Aorta (tissue), 5 donors: ENCODE measurements at regions not wholly inside any gene's neighbourhood (a gene's known extent, or its start where the extent isn't known, plus 50 kb on each side); places are given as distances from the start of the nearest gene placed in this dataset.
"Not testable (repeated sequence)": the region's sequence is repeated elsewhere in the genome, so short reads cannot be mapped to it uniquely, and the experiment has no call there.

Experiments used
- ATAC-seq: fragments of 200-7000 bp; cut with Tn5 transposase; one replicate; pipeline ENCODE4 v1.9.1; 2022; ENCODE audit warnings: moderate library complexity; ENCODE audit not compliant: low FRiP score
- DNase-seq, 2 donors: peaks; one replicate each; pipeline ENCODE4 v3.0.0-alpha.2; 2020
- H3K27ac ChIP-seq, 2 donors: one replicate each; pipeline ENCODE4 v1.5.1; 2013; ENCODE audit warnings: low read length in 2 of 2, mild to moderate bottlenecking in 2 of 2, moderate library complexity in 2 of 2, control low read depth in 1 of 2, inconsistent platforms in 1 of 2, low read depth in 1 of 2
- H3K27me3 ChIP-seq, 2 donors: one replicate each; pipeline ENCODE4 v1.6.1; 2013; ENCODE audit warnings: control low read depth in 1 of 2, low read length in 1 of 2, mild to moderate bottlenecking in 1 of 2, moderate library complexity in 1 of 2; ENCODE audit not compliant: insufficient read depth in 2 of 2, control insufficient read depth in 1 of 2
- H3K36me3 ChIP-seq, 2 donors: one replicate each; pipeline ENCODE4 v1.6.1; 2013; ENCODE audit warnings: control low read depth in 1 of 2, low read length in 1 of 2, mild to moderate bottlenecking in 1 of 2; ENCODE audit not compliant: insufficient read depth in 2 of 2, control insufficient read depth in 1 of 2
- H3K4me1 ChIP-seq, 2 donors: one replicate each; pipeline ENCODE4 v1.6.1; 2013; ENCODE audit warnings: low read length in 2 of 2, control low read depth in 1 of 2, mild to moderate bottlenecking in 1 of 2, moderate library complexity in 1 of 2; ENCODE audit not compliant: insufficient read depth in 2 of 2, control insufficient read depth in 1 of 2
- H3K4me3 ChIP-seq, 2 donors: one replicate each; pipeline ENCODE4 v1.5.1; 2013; ENCODE audit warnings: low read length in 2 of 2, control low read depth in 1 of 2, mild to moderate bottlenecking in 1 of 2
- H3K9me3 ChIP-seq: one replicate; pipeline ENCODE4 v1.6.1; 2013; ENCODE audit warnings: mild to moderate bottlenecking, low read length; ENCODE audit not compliant: control insufficient read depth
- WGBS, 2 donors: extraction: QIAGEN DNeasy Blood & Tissue Kit; methylation state at CpG; one replicate each; pipeline ENCODE4 v1.1.7; 2013; 5-methylcytosine and 5-hydroxymethylcytosine counted together
- intact Hi-C, 2 donors: fragments of 100-400 bp; cut with DNase I; formaldehyde crosslinking; loops; one replicate each; pipeline versions ENCODE4 v1.14.2 to v1.15.0; 2022
- donor health status: healthy with polysubstance abuse.
- donor health status: Bipolar disorder and iron deficiency.
- donor health status: DM: no; HTN: no; CAD: no.
- donor health status: DM: no; HTN: no; CAD: no.
- donor health status: DM: yes; HTN: yes; CAD: no.

GRCh38 chr3:95338446-95338845, 1275.6 kb downstream of the NSUN3 start:
- ATAC-seq (no peak), DNase-seq (no peak)
- H3K4me1 ChIP-seq: no peaks in the 10 kb centered on the region
- WGBS, 2 donors: 77 to 79% methylated on average over 1 of the region's 1 CpG
- no peaks in the 10 kb centered on the region for H3K27me3 ChIP-seq
- H3K9me3 ChIP-seq: peaks cover 1% of the 10 kb centered on the region
- no peak overlapping the region for H3K27ac ChIP-seq
- no peaks in the 10 kb centered on the region for H3K36me3 ChIP-seq
- H3K4me3 ChIP-seq: no peak overlapping the region
- intact Hi-C loops: no loop called here

GRCh38 chr3:95341314-95341713, 1278.5 kb downstream of the NSUN3 start:
- no peaks in the 10 kb centered on the region for H3K36me3 ChIP-seq
- no peaks in the 10 kb centered on the region for H3K4me1 ChIP-seq
- intact Hi-C loops: no loop called here
- H3K27me3 ChIP-seq: no peaks in the 10 kb centered on the region
- H3K9me3 ChIP-seq: peaks cover 1% of the 10 kb centered on the region
- H3K4me3 ChIP-seq: no peak overlapping the region
- DNase-seq: no peak
- 79 to 85% methylated on average over 8 of the region's 8 CpGs for WGBS, 2 donors
- ATAC-seq: no peak
- no peak overlapping the region for H3K27ac ChIP-seq

- no peak for ATAC-seq
- H3K27me3 ChIP-seq: no peaks in the 10 kb centered on the region
- intact Hi-C loops: no loop called here
- no peak overlapping the region for H3K27ac ChIP-seq
- H3K9me3 ChIP-seq: peaks cover 1% of the 10 kb centered on the region
- 48 to 52% methylated on average over 4 of the region's 4 CpGs for WGBS, 2 donors
- no peaks in the 10 kb centered on the region for H3K4me1 ChIP-seq
- no peak overlapping the region for H3K4me3 ChIP-seq
- H3K36me3 ChIP-seq: no peaks in the 10 kb centered on the region
- no peak for DNase-seq
Measured at GRCh38 chr3:95343228-95343627, 1280.4 kb downstream of the NSUN3 start.

- no peak overlapping the region for H3K4me3 ChIP-seq
- ATAC-seq: no peak
- H3K9me3 ChIP-seq: peaks cover 1% of the 10 kb centered on the region
- no peak overlapping the region for H3K27ac ChIP-seq
- DNase-seq: no peak
- no peaks in the 10 kb centered on the region for H3K27me3 ChIP-seq
- WGBS, 2 donors: 91 to 95% methylated on average over 1 of the region's 1 CpG
- no peaks in the 10 kb centered on the region for H3K36me3 ChIP-seq
- intact Hi-C loops: no loop called here
- H3K4me1 ChIP-seq: no peaks in the 10 kb centered on the region
Measured at GRCh38 chr3:95343767-95344166, 1280.9 kb downstream of the NSUN3 start.

GRCh38 chr3:95347936-95348335, 1285.1 kb downstream of the NSUN3 start:
- H3K36me3 ChIP-seq, H3K4me1 ChIP-seq, H3K27me3 ChIP-seq, H3K27ac ChIP-seq, H3K9me3 ChIP-seq, intact Hi-C loops, DNase-seq, H3K4me3 ChIP-seq, ATAC-seq: not testable (repeated sequence)
- WGBS, 2 donors: 78 to 82% methylated on average over 4 of the region's 4 CpGs

- H3K36me3 ChIP-seq: no peaks in the 10 kb centered on the region
- H3K27ac ChIP-seq: no peak overlapping the region
- H3K9me3 ChIP-seq: no peaks in the 10 kb centered on the region
- no peaks in the 10 kb centered on the region for H3K4me1 ChIP-seq
- WGBS, 2 donors: 95% methylated on average over 3 of the region's 3 CpGs
- ATAC-seq (no peak), DNase-seq (no peak)
- H3K27me3 ChIP-seq: no peaks in the 10 kb centered on the region
- intact Hi-C loops: no loop called here
- no peak overlapping the region for H3K4me3 ChIP-seq
Measured at GRCh38 chr3:95348879-95349278, 1286.0 kb downstream of the NSUN3 start.

GRCh38 chr3:95350049-95350448, 1287.2 kb downstream of the NSUN3 start:
- 75 to 83% methylated on average over 4 of the region's 4 CpGs for WGBS, 2 donors
- no peaks in the 10 kb centered on the region for H3K9me3 ChIP-seq
- no peak overlapping the region for H3K27ac ChIP-seq
- no peak for ATAC-seq
- intact Hi-C loops: no loop called here
- no peaks in the 10 kb centered on the region for H3K4me1 ChIP-seq
- H3K36me3 ChIP-seq: no peaks in the 10 kb centered on the region
- DNase-seq: no peak
- no peak overlapping the region for H3K4me3 ChIP-seq
- no peaks in the 10 kb centered on the region for H3K27me3 ChIP-seq

- Histone ChIP-seq H3K9me3 (no peaks in the 10 kb centered on the region), H3K4me1 (no peaks in the 10 kb centered on the region), H3K36me3 (no peaks in the 10 kb centered on the region), H3K27ac (no peak overlapping the region), H3K27me3 (no peaks in the 10 kb centered on the region), H3K4me3 (no peak overlapping the region)
- ATAC-seq (no peak), DNase-seq (no peak)
- intact Hi-C loops: no loop called here
- 13 to 16% methylated on average over 2 of the region's 2 CpGs for WGBS, 2 donors
Measured at GRCh38 chr3:95351158-95351557, 1288.3 kb downstream of the NSUN3 start.

GRCh38 chr3:95352471-95352870, 1289.6 kb downstream of the NSUN3 start:
- 21 to 26% methylated on average over 1 of the region's 1 CpG for WGBS, 2 donors
- ATAC-seq: no peak

More at GRCh38 chr3:95352471-95352870, 1289.6 kb downstream of the NSUN3 start:
- H3K27ac ChIP-seq: no peak overlapping the region
- no peaks in the 10 kb centered on the region for H3K4me1 ChIP-seq
- DNase-seq: no peak
- H3K9me3 ChIP-seq: no peaks in the 10 kb centered on the region
- H3K4me3 ChIP-seq: no peak overlapping the region
- intact Hi-C loops: no loop called here
- H3K27me3 ChIP-seq: no peaks in the 10 kb centered on the region
- H3K36me3 ChIP-seq: no peaks in the 10 kb centered on the region
